Loucy (cell line): ENCODE measurements at regions not wholly inside any gene's neighbourhood (a gene's known extent, or its start where the extent isn't known, plus 50 kb on each side); places are given as distances from the start of the nearest gene placed in this dataset.

Source experiments
- H2AFZ ChIP-seq: fragments of 200-600 bp; sonication (generic); 2 replicates; pipeline ENCODE4 v1.6.0; 2016; ENCODE audit warnings: antibody characterized with exemption, mild to moderate bottlenecking, low read length, moderate library complexity
- H3F3A ChIP-seq: fragments of 200-600 bp; 2 replicates; pipeline ENCODE4 v1.6.0; 2016; ENCODE audit warnings: antibody characterized with exemption, low read depth, mild to moderate bottlenecking
- H3K27me3 ChIP-seq: fragments of 200-600 bp; sonication (generic); 2 replicates; pipeline ENCODE4 v1.6.1; 2014; ENCODE audit warnings: low read length, mild to moderate bottlenecking; ENCODE audit not compliant: insufficient read depth, poor library complexity, severe bottlenecking
- H3K36me3 ChIP-seq: fragments of 200-600 bp; sonication (generic); 2 replicates; pipeline ENCODE4 v1.6.1; 2016; ENCODE audit warnings: low read length; ENCODE audit not compliant: insufficient read depth
- H3K4me1 ChIP-seq: fragments of 200-600 bp; sonication (generic); 2 replicates; pipeline ENCODE4 v1.5.1; 2014; ENCODE audit warnings: low read length, mild to moderate bottlenecking; ENCODE audit not compliant: insufficient read depth, poor library complexity, severe bottlenecking
- H3K4me2 ChIP-seq: fragments of 200-600 bp; sonication (generic); 2 replicates; pipeline ENCODE4 v1.6.0; 2014; ENCODE audit warnings: antibody characterized with exemption, low read length, low read depth, mild to moderate bottlenecking; ENCODE audit not compliant: poor library complexity, severe bottlenecking
- H3K4me3 ChIP-seq: fragments of 200-600 bp; sonication (generic); 2 replicates; pipeline ENCODE4 v1.5.1; 2014; ENCODE audit warnings: low read length, mild to moderate bottlenecking, mixed read lengths; ENCODE audit not compliant: poor library complexity, severe bottlenecking
- H3K79me2 ChIP-seq: fragments of 200-600 bp; sonication (generic); 2 replicates; pipeline ENCODE4 v1.6.1; 2014; ENCODE audit warnings: low read length; ENCODE audit not compliant: insufficient read depth
- H3K9ac ChIP-seq: fragments of 200-600 bp; sonication (generic); 2 replicates; pipeline ENCODE4 v1.6.0; 2014; ENCODE audit warnings: mild to moderate bottlenecking, low read depth, low read length, moderate library complexity; ENCODE audit not compliant: poor library complexity, severe bottlenecking
- H3K9me2 ChIP-seq: fragments of 200-600 bp; sonication (generic); replicated peaks from 2 replicates; pipeline ENCODE4 v1.6.1; 2016; ENCODE audit warnings: low read depth, low read length, mixed read lengths
- H3K9me3 ChIP-seq: fragments of 200-600 bp; sonication (generic); 2 replicates; pipeline ENCODE4 v1.6.1; 2014; ENCODE audit warnings: mild to moderate bottlenecking, antibody characterized with exemption, low read length, low read depth; ENCODE audit not compliant: insufficient read depth
- H4K20me1 ChIP-seq: fragments of 200-600 bp; sonication (generic); 2 replicates; pipeline ENCODE4 v1.6.0; 2014; ENCODE audit warnings: antibody characterized with exemption, low read length, mild to moderate bottlenecking; ENCODE audit not compliant: insufficient read depth, poor library complexity, severe bottlenecking
- EZH2phosphoT487 ChIP-seq: fragments of 200-600 bp; IDR thresholded peaks from 2 replicates; pipeline ENCODE4 v1.6.1; 2018; ENCODE audit warnings: antibody characterized with exemption, mild to moderate bottlenecking, moderate library complexity, borderline replicate concordance
- TF ChIP-seq, protein P1 (sequence below): fragments of 200-600 bp; sonication (generic); conservative IDR thresholded peaks from 2 replicates; pipeline ENCODE4 v1.5.1; 2014; ENCODE audit warnings: mild to moderate bottlenecking, antibody characterized with exemption, low read length

DNA sequence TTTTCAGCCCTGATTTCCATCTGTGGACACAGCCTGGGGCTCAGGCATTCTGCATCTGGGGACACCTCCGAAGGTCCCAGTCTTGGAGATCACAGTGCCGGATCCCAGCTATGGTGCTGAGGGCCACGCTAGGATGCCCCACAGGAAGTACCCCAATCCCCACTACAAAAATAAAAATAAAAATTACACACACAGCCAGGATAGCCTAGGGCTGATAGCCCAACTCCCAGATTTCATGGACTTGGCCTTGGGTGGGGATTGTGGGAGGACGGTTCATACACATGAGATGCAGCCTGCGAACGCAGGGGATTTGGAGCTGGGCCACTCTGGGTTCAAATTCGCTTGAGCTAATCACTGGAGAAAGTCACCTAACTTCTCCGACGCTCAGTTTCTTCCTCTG is 237.7 kb downstream of the BUD13 start:
- H3F3A ChIP-seq = no peaks in the 10 kb centered on the region
- H3K9me3 ChIP-seq = no peaks in the 10 kb centered on the region
- no peak for TF ChIP-seq EZH2phosphoT487
- TF ChIP-seq, protein P1, sequence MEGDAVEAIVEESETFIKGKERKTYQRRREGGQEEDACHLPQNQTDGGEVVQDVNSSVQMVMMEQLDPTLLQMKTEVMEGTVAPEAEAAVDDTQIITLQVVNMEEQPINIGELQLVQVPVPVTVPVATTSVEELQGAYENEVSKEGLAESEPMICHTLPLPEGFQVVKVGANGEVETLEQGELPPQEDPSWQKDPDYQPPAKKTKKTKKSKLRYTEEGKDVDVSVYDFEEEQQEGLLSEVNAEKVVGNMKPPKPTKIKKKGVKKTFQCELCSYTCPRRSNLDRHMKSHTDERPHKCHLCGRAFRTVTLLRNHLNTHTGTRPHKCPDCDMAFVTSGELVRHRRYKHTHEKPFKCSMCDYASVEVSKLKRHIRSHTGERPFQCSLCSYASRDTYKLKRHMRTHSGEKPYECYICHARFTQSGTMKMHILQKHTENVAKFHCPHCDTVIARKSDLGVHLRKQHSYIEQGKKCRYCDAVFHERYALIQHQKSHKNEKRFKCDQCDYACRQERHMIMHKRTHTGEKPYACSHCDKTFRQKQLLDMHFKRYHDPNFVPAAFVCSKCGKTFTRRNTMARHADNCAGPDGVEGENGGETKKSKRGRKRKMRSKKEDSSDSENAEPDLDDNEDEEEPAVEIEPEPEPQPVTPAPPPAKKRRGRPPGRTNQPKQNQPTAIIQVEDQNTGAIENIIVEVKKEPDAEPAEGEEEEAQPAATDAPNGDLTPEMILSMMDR = no peak
- H3K36me3 ChIP-seq = no peaks in the 10 kb centered on the region
- no peak overlapping the region for H2AFZ ChIP-seq
- H4K20me1 ChIP-seq = no peaks in the 10 kb centered on the region
- H3K4me2 ChIP-seq = no peak overlapping the region
- no peak overlapping the region for H3K4me3 ChIP-seq
- H3K9ac ChIP-seq = no peak overlapping the region
- no peaks in the 10 kb centered on the region for H3K9me2 ChIP-seq
- no peaks in the 10 kb centered on the region for H3K27me3 ChIP-seq
- no peaks in the 10 kb centered on the region for H3K79me2 ChIP-seq
- no peaks in the 10 kb centered on the region for H3K4me1 ChIP-seq

DNA sequence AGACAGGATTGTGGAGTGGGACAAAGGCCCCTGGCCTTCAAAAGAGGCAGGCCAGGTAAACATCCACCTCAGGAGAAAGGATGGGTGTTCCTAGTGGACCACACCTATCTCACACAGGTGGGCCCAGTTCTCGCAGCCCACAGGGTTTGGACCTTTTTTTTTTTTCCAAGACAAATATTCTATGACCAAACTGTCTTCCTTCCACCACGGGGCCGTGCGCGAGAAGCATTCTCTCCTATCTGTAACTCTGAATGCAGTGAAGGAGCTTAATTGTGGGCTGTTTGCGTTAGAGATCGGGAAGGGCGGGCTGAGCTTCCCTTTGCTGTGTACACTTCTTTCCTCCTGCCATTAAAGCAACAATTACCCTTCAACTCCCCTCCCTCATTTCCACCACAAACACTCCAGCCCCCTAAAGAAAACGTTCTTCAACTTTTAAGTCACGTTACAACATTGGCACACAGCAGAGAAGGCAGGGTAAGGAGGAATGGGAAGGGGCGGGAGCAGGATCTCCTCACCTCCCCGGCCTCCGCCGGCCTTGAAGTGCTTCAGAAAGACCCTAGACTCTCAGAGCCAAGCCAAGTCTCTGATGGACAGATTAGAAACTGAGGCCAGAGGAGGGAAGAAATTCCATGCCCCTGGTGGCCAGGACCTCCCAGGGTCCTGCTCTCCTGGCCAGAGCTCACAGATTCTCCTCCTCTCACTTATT is 238.4 kb downstream of the BUD13 start:
- Histone ChIP-seq H3F3A (no peaks in the 10 kb centered on the region), H3K27me3 (no peaks in the 10 kb centered on the region), H4K20me1 (no peaks in the 10 kb centered on the region), H3K9me3 (no peaks in the 10 kb centered on the region), H3K9me2 (no peaks in the 10 kb centered on the region), H2AFZ (no peak overlapping the region), H3K4me3 (no peak overlapping the region), H3K9ac (no peak overlapping the region), H3K4me2 (no peak overlapping the region), H3K79me2 (no peaks in the 10 kb centered on the region), H3K4me1 (no peaks in the 10 kb centered on the region), H3K36me3 (no peaks in the 10 kb centered on the region)
- TF ChIP-seq EZH2phosphoT487 = no peak
- TF ChIP-seq, protein P1 = no peak

DNA sequence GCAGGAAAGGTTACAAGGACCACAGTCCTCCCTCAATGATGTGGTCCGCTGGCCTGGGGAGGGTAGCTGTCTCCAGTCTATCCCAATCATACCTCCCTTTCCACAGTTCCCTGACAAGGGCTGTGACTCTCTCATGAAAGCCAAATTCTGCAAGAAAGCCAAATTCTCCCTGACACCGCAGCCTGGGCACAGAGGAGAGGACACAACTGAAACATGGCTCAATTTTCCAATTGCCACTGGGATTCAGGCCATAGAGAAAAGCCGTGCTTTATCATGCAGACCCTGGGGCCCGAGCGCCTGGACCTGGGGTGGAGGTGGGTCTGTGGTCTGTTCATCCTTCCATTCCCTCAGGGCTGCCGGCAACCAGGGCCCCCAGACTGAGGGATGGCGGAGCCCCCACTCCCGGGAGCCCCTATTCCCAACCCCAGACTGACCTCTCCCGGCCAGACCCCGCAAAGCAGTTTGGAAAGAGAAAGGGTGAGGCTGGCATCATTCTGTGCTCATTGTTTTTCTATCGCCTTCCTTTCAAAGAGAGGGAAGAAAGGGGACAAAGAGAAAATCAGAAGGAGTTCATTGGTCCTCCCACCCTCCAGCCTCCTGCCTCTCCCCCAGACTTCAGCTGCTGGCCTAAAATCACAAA is 239.5 kb downstream of the BUD13 start:
- Histone ChIP-seq H2AFZ (no peak overlapping the region), H3K79me2 (no peaks in the 10 kb centered on the region), H3K27me3 (no peaks in the 10 kb centered on the region), H3K36me3 (no peaks in the 10 kb centered on the region), H3K4me2 (no peak overlapping the region), H4K20me1 (no peaks in the 10 kb centered on the region), H3K4me1 (no peaks in the 10 kb centered on the region), H3K4me3 (no peak overlapping the region), H3K9me3 (no peaks in the 10 kb centered on the region), H3K9me2 (no peaks in the 10 kb centered on the region), H3K9ac (no peak overlapping the region), H3F3A (no peaks in the 10 kb centered on the region)
- no peak for TF ChIP-seq EZH2phosphoT487
- TF ChIP-seq, protein P1 = no peak
